ENCODE measurements at regions not wholly inside any gene's neighbourhood (a gene's known extent, or its start where the extent isn't known, plus 50 kb on each side); places are given as distances from the start of the nearest gene placed in this dataset.
A peak's percentile ranks its signal among the peaks of the same experiment; 100 is the strongest.
"Not testable (repeated sequence)": the region's sequence is repeated elsewhere in the genome, so short reads cannot be mapped to it uniquely, and the experiment has no call there.

DNA sequence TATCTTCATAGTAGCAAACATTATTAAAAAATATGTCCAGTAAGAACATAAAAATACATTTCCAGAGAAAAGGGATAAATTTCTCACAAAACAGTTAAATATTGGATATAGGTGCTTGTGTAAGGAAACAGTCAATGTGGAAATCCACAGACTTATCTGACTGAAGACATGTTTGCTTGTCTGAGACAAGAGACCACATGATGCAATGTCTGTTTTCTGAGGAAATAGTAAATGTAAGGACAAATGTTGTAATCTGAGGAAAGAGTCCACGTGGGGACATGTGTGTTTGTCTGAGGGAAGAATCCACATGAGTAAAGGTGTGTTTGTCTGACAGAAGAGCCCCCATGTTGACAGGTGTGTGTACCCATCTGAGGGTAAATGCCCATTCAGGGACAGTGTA lies 1093.2 kb downstream of the TMEM121 start:
- DNase-seq (ENCODE audit: low read depth), result no peak

DNA sequence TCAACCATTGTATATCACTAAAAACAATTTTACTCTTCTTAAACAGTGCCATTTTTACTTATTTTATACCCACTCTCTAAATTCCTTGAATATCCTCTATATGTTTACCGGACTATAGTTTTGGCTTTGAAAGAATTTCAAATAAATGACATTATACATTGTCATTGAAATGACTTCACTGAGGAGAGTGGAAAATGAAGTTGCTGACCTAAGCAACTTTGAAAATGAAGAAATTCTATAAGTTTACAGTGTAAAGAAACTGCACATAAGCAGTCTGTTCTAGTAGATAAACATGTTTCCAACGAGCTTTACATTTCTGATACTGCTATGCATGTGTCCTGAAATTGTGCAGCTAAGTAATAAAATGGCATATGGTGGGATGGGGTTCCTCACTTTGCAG lies 1094.0 kb downstream of the TMEM121 start:
- DNase-seq (ENCODE audit: low read depth), result no peak

DNA sequence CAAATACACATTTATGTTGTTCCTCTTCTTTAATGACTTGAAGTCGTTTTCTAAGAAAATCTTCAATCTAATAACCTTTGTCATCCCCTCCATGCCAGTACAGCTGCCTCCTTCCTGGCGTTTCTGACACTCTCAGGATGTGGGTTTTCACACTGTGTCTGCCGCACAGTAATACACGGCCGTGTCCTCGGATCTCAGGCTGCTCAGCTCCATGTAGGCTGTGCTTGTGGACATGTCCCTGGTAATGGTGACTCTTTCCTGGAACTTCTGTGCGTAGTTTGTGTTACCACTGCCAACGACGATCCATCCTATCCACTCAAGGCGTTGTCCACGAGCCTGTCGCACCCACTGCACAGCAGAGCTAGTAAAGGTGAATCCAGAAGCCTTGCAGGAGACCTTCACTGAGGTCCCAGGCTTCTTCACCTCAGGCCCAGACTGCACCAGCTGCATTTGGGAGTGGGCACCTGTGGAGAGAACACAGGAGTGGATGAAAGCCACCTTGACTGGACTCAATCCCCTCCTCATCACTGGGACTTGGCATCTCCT lies 1095.9 kb downstream of the TMEM121 start:
- no peak for DNase-seq (ENCODE audit: low read depth)

DNA sequence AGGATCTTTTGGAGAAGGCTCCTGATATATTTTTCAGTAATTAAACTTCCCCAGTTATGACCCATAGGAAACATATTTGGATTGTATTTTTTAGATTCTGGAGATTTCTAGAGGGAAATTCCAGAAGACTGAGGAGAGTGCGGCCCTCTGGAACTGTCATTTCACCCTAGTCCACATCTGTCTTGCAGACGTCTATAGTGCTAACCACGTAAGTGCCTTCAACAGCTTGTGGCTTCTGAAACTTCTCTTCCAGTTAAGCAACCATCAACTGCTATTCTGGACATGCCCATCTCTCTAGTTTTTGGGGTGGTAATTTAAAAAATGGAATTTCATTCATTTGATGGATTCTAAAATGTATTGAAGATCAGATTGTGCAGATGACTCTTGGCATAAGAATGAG lies 1098.8 kb downstream of the TMEM121 start:
- no peak for DNase-seq (ENCODE audit: low read depth)

DNA sequence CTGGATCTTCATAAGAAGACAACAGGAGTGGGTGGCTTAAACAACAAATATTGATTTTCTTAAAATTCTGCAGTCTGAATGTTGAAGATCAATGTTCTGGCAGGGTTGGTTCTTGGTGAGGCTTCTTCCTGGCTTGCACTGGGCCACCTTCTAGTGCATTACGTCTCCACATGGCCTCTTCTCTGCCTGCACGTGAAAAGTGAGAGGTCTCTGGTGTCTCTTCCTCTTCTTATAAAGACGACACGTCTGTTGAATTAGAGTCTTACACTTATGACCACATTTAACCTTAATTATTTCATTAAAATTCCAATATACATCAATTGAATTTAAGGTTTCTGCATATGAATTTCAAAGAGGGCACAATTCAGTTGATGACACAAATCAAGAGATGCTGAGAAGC lies 1100.1 kb downstream of the TMEM121 start:
- DNase-seq (ENCODE audit: low read depth), result not testable (repeated sequence)

DNA sequence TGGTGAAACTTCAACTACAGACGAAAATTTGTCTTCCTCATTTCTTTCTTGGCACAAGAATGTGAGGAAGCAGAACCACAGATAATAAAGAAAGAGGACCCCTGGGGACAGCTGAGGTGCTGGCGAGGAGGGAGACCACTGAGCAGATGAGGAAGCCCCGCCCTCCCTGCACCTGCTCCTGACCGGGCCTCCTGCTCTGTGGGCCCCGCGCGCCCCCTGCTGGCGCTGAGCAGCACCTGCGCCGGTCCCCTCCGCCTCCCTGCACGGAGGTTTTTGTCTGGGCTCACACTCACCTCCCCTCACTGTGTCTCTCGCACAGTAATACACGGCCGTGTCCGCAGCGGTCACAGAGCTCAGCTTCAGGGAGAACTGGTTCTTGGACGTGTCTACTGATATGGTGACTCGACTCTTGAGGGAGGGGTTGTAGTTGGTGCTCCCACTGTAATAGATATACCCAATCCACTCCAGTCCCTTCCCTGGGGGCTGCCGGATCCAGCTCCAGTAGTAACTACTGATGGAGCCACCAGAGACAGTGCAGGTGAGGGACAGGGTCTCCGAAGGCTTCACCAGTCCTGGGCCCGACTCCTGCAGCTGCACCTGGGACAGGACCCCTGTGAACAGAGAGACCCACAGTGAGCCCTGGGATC lies 1100.7 kb downstream of the TMEM121 start:
- peak; percentile 42 for DNase-seq (ENCODE audit: low read depth)

DNA sequence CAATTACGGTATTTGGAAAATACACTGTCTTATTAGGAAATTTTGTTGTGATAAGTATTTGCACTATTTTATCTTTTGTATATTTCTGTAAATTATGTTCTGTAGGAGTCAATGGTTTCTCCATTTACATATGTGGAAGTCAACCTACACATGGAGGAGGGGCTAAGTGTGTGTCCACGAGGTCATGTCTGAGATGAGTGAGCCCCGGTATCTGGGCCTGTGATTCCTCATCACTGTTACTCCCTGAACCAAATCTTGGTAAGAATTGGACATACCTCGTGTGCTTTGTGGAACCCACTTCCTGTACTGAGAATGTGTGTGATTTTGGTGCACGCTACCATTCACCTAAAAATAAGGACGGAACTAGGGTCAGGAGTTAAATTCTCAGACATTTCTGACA lies 1105.5 kb downstream of the TMEM121 start:
- no peak for DNase-seq (ENCODE audit: low read depth)

DNA sequence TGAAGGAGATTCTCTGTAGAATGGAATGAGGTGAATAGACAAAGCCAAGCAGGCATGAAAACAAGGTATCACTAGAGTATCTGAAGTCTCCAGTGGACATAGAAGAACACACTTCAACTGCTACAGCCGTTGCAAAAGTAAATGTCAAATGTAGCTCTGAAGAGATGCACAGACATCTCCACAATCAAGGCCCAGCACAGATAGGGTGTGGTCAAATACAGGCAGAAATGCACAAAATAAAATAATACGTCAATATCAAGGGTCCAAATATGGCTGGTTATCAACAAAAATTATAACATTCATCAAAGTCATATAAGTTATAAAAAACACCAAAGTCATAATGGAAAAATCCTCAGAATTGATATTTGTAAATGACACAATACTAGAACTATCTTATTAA lies 1107.3 kb downstream of the TMEM121 start:
- no peak for DNase-seq (ENCODE audit: low read depth)

DNA sequence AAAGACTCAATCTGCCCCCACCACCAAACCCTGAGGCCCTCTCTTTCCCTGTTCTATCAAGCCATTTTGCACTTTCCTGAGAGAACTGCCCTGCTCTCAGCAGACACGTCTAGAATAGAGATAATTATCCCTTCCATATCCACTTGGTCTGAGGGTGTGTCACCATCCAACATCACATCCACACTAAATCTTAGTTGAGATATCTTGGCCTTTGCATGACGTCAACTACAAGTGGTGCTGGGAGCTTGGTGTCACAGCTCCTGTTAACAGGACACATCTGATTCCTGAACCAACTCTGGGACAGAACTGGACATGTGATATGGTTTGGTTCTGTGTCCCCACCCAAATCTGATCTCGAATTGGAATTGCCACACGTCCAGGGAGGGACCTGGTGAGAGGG lies 1109.2 kb downstream of the TMEM121 start:
- no peak for DNase-seq (ENCODE audit: low read depth)

DNA sequence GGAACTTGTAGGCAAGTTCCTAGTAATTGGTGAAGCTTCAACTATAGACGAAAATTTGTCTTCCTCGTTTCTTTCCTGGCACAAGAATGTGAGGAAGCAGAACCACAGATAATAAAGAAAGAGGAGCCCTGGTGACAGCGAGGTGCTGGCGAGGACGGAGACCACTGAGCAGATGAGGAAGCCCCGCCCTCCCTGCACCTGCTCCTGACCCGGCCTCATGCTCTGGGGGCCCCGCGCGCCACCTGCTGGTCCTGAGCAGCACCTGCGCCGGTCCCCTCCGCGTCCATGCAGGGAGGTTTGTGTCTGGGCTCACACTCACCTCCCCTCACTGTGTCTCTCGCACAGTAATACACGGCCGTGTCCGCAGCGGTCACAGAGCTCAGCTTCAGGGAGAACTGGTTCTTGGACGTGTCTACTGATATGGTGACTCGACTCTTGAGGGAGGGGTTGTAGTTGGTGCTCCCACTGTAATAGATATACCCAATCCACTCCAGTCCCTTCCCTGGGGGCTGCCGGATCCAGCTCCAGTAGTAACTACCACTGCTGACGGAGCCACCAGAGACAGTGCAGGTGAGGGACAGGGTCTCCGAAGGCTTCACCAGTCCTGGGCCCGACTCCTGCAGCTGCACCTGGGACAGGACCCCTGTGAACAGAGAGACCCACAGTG lies 1112.5 kb downstream of the TMEM121 start:
- peak; percentile 8 for DNase-seq (ENCODE audit: low read depth)

DNA sequence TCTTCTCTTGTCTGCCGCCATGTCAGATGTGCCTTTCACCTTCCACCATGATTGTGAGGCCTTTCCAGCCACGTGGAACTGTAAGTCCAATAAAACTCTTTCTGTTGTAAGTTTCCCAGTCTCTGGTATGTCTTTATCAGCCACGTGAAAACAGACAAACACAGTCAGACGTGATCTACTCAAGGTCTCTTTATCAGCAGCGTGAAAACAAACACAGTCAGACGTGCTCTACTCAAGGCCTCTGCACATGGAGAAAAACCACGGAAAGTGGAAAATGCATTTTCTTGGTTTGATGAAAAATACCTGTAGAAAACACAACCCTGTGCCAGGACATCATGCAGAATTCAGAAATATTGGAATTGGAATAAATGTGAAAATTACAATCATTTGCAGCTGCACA lies 1115.7 kb downstream of the TMEM121 start:
- DNase-seq (ENCODE audit: low read depth), result no peak

DNA sequence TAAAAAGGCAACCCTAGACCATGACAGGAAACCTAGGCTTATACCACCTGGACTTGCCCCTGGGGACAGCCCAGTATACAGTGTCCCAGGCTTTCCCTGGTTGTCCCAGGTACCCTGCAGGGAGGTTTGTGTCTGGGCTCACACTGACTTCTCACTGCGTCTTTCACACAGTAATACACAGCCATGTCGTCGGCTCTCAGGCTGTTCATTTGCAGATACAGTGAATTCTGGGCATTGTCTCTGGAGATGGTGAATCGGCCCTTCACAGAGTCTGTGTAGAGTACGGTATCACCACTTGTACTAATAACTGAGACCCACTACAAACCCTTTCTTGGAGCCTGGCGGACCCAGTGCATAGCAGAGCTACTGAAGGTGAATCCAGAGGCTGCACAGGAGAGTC lies 1116.6 kb downstream of the TMEM121 start:
- not testable (repeated sequence) for DNase-seq (ENCODE audit: low read depth)

DNA sequence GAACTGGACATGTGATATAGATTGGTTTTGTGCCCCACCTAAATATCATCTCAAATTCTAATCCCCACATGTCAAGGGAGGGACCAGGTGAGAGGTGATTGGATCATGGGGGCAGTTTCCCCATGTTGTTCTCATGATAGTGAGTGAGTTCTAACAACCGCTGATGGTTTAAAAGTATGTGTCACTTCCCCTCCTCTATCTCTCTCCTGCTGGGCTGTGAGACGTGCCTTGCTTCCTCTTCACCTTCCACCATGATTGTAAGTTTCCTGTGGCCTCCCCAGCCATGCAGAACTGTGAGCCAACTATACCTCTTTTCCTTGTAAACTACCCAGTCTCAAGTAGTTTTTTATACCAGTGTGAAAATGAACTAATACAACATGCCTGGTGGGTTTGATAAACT lies 1122.5 kb downstream of the TMEM121 start:
- DNase-seq (ENCODE audit: low read depth), result not testable (repeated sequence)

DNA sequence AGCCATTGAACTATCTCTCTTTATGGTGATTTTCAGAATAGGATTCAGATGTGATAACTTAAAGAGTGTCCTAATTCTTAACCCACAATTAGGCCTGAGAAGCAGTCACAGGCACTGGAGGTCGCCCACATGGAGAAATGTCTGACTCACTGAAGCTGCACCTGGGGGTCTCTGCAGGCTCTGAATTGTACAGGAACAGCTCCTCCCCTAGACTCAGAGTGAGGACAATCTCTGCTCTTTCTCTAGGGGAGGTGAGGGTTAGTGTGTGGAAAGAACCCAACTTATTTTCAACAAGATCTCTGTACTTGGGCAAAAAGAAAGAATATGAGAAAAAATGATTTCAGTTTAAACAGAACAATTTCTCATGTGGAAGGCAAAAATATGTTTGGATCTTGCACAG lies 1124.6 kb downstream of the TMEM121 start:
- DNase-seq (ENCODE audit: low read depth), result no peak

DNA sequence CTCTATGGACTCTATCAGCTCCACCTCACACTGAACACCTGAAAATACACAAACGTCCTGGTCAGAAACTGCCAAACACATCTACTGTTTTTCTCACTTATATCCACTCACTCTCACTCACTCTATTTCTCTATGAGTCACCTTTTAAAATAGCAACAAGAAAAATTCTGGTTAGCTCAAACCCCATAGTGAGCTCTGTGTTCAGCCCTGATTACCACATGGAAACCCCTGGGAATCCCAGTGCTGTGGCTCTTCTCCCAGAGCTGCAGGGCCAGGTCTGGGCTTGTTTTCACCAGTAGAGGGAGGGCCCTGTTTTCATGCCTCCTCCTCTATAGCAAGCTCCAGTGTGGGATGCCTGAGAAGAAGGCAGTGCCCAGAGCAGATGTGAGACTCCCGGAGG lies 1126.1 kb downstream of the TMEM121 start:
- no peak for DNase-seq (ENCODE audit: low read depth)

DNA sequence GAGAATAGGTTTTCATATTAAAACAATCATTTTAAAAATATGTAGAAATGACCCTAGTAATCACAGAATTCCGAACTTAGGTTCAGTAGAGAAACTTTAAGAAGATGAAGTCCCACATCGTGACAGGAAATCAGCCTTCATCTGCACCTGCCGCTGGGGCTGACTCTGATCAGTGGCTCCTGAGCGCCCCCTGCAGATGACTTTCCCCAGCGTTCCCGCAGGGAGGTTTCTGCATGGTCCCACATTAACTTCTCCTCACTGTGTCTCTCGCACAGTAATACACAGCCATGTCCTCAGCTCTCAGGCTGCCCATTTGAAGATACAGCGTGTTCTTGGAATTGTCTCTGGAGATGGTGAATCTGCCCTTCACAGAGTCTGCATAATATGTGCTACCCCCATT lies 1131.1 kb downstream of the TMEM121 start:
- DNase-seq (ENCODE audit: low read depth), result peak; percentile 21

DNA sequence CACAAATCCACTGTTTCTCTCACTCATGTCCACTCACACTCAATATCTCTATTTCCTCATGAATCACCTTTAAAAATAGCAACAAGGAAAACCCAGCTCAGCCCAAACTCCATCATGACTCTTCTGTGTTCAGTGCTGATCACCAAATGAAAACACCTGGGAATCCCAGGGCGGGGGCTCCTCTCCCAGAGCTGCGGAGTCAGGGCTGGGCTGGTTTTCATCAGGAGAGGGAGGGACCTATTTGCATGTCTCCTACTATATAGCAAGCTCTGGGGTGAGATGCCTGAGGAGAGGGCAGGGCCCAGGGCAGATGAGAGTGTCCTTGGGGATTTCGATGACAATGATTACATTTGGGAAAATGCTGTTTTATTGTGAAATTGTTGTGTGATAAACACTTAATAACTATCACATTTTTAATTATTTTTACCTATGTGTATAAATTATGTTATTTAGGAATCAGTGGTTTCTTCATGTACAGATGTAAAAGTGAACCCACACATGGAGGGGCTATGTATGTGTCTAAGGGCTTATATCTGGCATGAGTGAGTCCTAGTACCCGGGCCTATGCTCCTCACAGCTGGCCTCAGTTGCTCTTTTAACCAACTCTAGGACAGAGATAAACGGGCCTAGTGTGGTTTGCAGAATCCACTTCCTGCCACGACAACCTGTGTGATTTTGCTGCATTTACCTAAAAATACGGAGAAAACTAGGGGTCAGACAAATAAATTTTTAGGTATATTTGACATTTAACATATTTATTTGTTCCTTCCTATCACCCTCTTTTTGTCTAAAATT lies 1131.9 kb downstream of the TMEM121 start:
- DNase-seq (ENCODE audit: low read depth), result not testable (repeated sequence)

DNA sequence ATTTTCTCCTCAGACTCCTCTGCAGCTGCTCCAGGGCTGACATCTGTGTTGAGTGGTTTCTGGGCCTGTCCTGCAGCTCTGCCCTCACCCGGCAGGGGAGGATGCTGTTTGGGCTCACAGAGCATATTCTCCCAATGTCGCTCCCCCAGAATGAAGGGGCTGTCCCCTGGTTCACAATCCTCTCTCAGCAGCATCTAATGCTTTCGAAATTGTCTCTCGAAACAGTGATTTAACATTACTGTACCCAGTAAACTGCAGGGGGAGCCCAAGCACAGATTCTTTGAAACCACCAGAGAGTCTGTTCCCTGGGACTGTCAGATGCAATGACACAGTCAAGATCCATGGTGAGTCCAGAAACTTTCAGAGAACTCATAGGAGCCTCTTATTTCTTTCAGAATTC lies 1135.2 kb downstream of the TMEM121 start:
- peak; percentile 39 for DNase-seq (ENCODE audit: low read depth)

DNA sequence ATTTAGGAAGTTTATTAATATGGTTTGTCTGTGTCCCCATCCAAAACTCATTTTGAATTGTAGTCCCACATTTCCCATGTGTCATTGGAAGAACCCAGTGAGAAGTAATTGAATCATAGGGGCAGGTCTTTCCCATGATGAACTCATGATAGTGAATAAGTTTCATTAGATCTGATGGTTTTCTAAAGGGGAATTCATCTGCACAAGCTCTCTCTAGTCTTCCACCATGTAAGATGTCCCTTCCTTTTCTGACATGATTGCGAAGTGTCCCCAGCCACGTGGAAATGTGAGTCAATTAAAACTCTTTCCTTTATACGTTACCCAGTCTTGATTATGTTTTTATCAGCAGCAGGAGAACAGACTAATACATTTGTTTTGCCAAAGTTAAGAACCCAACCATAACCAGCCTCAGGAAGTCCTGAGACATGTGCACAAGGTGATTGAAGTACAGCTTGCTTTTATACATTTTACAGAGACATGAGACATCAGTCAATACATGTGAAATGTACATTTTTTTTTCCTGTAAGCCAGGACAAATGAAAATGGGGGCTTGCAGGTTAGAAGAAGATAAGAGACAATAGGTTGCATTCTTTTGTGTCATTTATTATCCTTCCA lies 1136.7 kb downstream of the TMEM121 start:
- DNase-seq (ENCODE audit: low read depth), result no peak

DNA sequence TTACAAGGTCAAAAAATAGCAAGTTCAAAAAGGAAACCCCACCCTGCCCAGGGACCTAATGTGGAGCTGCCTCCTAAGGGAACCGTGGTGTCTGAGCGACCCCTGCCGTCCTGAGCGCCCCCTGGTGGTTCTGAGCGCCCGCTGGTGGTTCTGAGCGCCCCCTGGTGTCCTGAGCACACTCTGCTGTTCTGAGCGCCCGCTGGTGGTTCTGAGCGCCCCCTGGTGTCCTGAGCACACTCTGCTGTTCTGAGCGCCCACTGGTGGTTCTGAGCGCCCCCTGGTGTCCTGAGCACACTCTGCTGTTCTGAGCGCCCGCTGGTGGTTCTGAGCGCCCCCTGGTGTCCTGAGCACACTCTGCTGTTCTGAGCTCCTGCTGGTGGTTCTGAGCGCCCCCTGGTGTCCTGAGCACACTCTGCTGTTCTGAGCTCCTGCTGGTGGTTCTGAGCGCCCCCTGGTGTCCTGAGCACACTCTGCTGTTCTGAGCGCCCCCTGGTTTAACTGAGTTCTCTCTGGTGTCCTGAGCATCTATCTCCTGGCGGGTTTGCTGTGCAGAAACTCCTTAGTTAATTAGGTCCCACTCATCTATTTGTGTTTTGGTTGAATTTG lies 1137.5 kb downstream of the TMEM121 start:
- DNase-seq (ENCODE audit: low read depth), result peak; percentile 35

DNA sequence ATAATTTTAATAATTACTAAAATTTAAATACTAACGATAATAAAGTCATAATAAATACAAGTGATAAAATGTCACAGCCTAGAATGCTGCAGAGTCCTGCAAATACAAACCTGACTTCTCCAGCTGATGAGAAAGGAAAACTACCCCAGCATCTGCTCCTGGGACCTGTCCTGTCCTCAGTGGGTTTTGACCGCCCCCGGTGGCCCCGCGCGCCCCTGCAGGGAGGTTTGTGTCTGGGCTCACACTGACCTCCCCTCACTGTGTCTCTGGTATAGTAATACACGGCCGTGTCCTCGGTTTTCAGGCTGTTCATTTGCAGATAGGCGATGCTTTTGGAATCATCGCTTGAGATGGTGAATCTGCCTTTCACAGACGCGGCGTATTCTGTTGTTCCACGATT lies 1139.4 kb downstream of the TMEM121 start:
- no peak for DNase-seq (ENCODE audit: low read depth)

DNA sequence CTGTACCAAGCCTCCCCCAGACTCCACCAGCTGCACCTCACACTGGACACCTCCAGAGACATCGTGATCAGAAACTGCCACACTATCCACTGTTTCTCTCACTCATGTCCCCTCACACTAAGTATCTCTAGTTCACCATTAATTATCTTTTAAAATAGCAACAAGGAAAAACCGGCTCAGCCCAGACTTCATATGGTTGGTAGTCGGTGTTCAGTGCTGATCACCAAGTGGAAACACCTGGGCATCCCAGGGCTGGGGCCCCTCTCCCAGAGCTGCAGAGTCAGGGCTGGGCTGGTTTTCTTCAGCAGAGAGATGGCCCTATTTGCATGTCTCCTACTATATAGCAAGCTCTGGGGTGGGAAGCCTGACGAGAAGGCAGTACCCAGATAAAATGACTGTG lies 1140.0 kb downstream of the TMEM121 start:
- DNase-seq (ENCODE audit: low read depth), result no peak
